Endothelial cell of umbilical vein (primary cell): ENCODE measurements at regions not wholly inside any gene's neighbourhood (a gene's known extent, or its start where the extent isn't known, plus 50 kb on each side); places are given as distances from the start of the nearest gene placed in this dataset.
"Not testable (repeated sequence)": the region's sequence is repeated elsewhere in the genome, so short reads cannot be mapped to it uniquely, and the experiment has no call there.

Source experiments
- EZH2 ChIP-seq: IDR thresholded peaks from 2 replicates; pipeline ENCODE4 v1.6.1; 2012; ENCODE audit warnings: borderline replicate concordance, low read depth, mild to moderate bottlenecking, moderate library complexity, low read length, inconsistent platforms; ENCODE audit not compliant: severe bottlenecking
- FOS ChIP-seq: IDR thresholded peaks from 2 replicates; pipeline ENCODE4 v1.6.1; 2011; ENCODE audit warnings: mild to moderate bottlenecking, low read length, moderate library complexity, borderline replicate concordance; ENCODE audit not compliant: insufficient read depth
- GATA2 ChIP-seq: IDR thresholded peaks from 2 replicates; pipeline ENCODE4 v1.7.0; 2011; ENCODE audit warnings: low read depth, mild to moderate bottlenecking, moderate library complexity, mixed read lengths, low read length; ENCODE audit not compliant: insufficient read length, insufficient read depth
- JUN ChIP-seq: IDR thresholded peaks from 2 replicates; pipeline ENCODE4 v1.6.1; 2011; ENCODE audit warnings: borderline replicate concordance, low read depth; ENCODE audit not compliant: insufficient read length, insufficient read depth
- MYC ChIP-seq: IDR thresholded peaks from one replicate; pipeline ENCODE4 v1.6.1; 2011; ENCODE audit warnings: mild to moderate bottlenecking, low read depth, low read length
- POLR2A ChIP-seq: IDR thresholded peaks from 2 replicates; pipeline ENCODE4 v1.6.1; 2012; ENCODE audit warnings: low read depth, mild to moderate bottlenecking, control low read depth, low read length
- POLR2AphosphoS5 ChIP-seq: IDR thresholded peaks from 2 replicates; pipeline ENCODE4 v1.6.1; 2012; ENCODE audit warnings: low read depth, mild to moderate bottlenecking, control low read depth, low read length, moderate library complexity; ENCODE audit not compliant: insufficient read depth
- TF ChIP-seq, protein P1 (sequence below), 2 donors: IDR thresholded peaks; 1 replicate in 1 of 2; 2 replicates in 1 of 2; pipeline ENCODE4 v1.5.1; 2011; ENCODE audit warnings: low read length in 2 of 2, mild to moderate bottlenecking in 2 of 2, moderate library complexity in 2 of 2, control low read depth in 1 of 2, inconsistent platforms in 1 of 2, low read depth in 1 of 2; ENCODE audit not compliant: insufficient read depth in 1 of 2; ENCODE audit errors: extremely low read depth in 1 of 2
- TF ChIP-seq, protein P2 (sequence below): IDR thresholded peaks from 2 replicates; pipeline ENCODE4 v1.6.1; 2011; ENCODE audit not compliant: insufficient read depth, insufficient read length

DNA sequence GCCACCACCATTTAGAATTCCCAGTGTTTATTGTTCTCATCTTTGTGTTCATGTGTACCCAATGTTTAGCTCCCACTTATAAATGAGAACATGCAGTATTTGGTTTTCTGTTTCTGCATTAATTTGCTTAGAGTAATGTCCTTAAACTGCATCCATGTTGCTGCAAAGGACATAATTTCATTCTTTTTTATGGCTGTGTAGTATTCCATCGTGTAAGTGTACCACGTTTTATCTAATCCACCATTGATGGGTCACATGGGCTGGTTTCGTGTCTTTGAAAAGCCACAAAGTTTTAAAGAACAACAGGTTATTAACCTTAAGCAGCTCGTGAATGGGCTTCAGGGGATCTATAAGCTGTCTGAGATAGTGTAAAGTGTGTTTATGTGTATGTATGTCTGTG, 125.2 kb upstream of the CDIN1 start:
- TF ChIP-seq, protein P1, sequence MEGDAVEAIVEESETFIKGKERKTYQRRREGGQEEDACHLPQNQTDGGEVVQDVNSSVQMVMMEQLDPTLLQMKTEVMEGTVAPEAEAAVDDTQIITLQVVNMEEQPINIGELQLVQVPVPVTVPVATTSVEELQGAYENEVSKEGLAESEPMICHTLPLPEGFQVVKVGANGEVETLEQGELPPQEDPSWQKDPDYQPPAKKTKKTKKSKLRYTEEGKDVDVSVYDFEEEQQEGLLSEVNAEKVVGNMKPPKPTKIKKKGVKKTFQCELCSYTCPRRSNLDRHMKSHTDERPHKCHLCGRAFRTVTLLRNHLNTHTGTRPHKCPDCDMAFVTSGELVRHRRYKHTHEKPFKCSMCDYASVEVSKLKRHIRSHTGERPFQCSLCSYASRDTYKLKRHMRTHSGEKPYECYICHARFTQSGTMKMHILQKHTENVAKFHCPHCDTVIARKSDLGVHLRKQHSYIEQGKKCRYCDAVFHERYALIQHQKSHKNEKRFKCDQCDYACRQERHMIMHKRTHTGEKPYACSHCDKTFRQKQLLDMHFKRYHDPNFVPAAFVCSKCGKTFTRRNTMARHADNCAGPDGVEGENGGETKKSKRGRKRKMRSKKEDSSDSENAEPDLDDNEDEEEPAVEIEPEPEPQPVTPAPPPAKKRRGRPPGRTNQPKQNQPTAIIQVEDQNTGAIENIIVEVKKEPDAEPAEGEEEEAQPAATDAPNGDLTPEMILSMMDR (IDR thresholded peaks at IDR 0.05; ENCODE audit: extremely low read depth in 1 of 2, insufficient read depth in 1 of 2, low read depth in 1 of 2, low read length in 2 of 2) = not testable (repeated sequence)
- TF ChIP-seq POLR2AphosphoS5, POLR2A, EZH2, MYC, GATA2, JUN, FOS: not testable (repeated sequence)
- TF ChIP-seq, protein P2, sequence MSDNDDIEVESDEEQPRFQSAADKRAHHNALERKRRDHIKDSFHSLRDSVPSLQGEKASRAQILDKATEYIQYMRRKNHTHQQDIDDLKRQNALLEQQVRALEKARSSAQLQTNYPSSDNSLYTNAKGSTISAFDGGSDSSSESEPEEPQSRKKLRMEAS = not testable (repeated sequence)
